Naive thymus-derived CD8-positive, alpha-beta T cell (primary cell): ENCODE measurements at regions not wholly inside any gene's neighbourhood (a gene's known extent, or its start where the extent isn't known, plus 50 kb on each side); places are given as distances from the start of the nearest gene placed in this dataset.
"Not testable (repeated sequence)": the region's sequence is repeated elsewhere in the genome, so short reads cannot be mapped to it uniquely, and the experiment has no call there.

Experiments used
- ATAC-seq, 2 donors: fragments of 150-1000 bp; cut with Tn5 transposase in 1 of 2; sonication (Bioruptor Pico), chemical (Tn5 transposase) in 1 of 2; 1 replicate in 1 of 2; 2 replicates in 1 of 2; pipeline ENCODE4 v1.10.0; 2021; ENCODE audit warnings: mild to moderate bottlenecking in 2 of 2, moderate library complexity in 2 of 2
- POLR2A ChIA-PET: fragments of 350-600 bp; sonication (Branson Sonifier 250); formaldehyde crosslinking; loops from one replicate; lab custom pipeline; 2021; ENCODE audit warnings: antibody characterized with exemption; lab: Charles Lee
- DNase-seq, 10 donors: peaks; one replicate each; pipeline versions ENCODE4 v3.0.0 to v3.0.0-alpha.2; 2020 to 2022
- H3K27ac Mint-ChIP-seq, 10 donors: one replicate each; pipeline ENCODE4 v1.8.0; 2020 to 2022; ENCODE audit warnings: mild to moderate bottlenecking in 10 of 10, mixed read lengths in 10 of 10, moderate library complexity in 4 of 10, inconsistent platforms in 1 of 10
- H3K27me3 Mint-ChIP-seq, 5 donors: one replicate each; pipeline ENCODE4 v1.8.0; 2021 to 2022; ENCODE audit warnings: mixed read lengths in 5 of 5
- H3K36me3 Mint-ChIP-seq, 3 donors: one replicate each; pipeline ENCODE4 v1.8.0; 2020 to 2022; ENCODE audit warnings: mixed read lengths in 3 of 3, mild to moderate bottlenecking in 2 of 3, inconsistent platforms in 1 of 3
- H3K4me1 Mint-ChIP-seq, 4 donors: one replicate each; pipeline ENCODE4 v1.8.0; 2021 to 2022; ENCODE audit warnings: mixed read lengths in 4 of 4
- H3K4me3 Mint-ChIP-seq, 10 donors: one replicate each; pipeline ENCODE4 v1.8.0; 2020 to 2022; ENCODE audit warnings: mild to moderate bottlenecking in 10 of 10, mixed read lengths in 10 of 10, moderate library complexity in 6 of 10, inconsistent platforms in 1 of 10
- H3K9me3 Mint-ChIP-seq, 9 donors: one replicate each; pipeline ENCODE4 v1.8.0; 2020 to 2022; ENCODE audit warnings: mixed read lengths in 9 of 9, mild to moderate bottlenecking in 3 of 9, inconsistent platforms in 1 of 9, moderate library complexity in 1 of 9

DNA sequence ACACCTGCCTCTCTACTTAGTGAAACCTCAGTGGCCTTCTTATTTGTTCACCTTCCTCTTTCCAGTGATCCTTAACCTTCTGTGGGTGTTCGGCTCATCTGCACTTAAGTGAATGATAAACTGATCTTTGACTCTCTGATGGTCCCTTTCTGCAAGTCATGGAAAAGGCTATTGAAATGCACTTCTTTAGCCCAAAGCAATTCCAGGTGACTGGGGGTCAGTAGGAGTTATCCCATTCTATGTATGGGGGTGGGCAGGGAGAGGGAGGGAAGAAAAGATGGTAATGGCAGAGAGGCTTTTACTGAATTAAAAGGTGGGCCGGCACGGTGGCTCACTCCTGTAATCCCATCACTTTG is 170.8 kb downstream of the RGS9 start:
- Mint-ChIP-seq H3K9me3 (no peaks in the 10 kb centered on the region), H3K27me3 (peaks cover 6 to 19% (median 17%) of the 10 kb centered on the region in 5 donors), H3K27ac (no peak overlapping the region), H3K4me1 (peaks cover 0 to 4% (median 2%) of the 10 kb centered on the region in 4 donors), H3K4me3 (no peak overlapping the region), H3K36me3 (no peaks in the 10 kb centered on the region)
- DNase-seq (no peak), ATAC-seq (no peak)
- POLR2A ChIA-PET = no interaction called here

DNA sequence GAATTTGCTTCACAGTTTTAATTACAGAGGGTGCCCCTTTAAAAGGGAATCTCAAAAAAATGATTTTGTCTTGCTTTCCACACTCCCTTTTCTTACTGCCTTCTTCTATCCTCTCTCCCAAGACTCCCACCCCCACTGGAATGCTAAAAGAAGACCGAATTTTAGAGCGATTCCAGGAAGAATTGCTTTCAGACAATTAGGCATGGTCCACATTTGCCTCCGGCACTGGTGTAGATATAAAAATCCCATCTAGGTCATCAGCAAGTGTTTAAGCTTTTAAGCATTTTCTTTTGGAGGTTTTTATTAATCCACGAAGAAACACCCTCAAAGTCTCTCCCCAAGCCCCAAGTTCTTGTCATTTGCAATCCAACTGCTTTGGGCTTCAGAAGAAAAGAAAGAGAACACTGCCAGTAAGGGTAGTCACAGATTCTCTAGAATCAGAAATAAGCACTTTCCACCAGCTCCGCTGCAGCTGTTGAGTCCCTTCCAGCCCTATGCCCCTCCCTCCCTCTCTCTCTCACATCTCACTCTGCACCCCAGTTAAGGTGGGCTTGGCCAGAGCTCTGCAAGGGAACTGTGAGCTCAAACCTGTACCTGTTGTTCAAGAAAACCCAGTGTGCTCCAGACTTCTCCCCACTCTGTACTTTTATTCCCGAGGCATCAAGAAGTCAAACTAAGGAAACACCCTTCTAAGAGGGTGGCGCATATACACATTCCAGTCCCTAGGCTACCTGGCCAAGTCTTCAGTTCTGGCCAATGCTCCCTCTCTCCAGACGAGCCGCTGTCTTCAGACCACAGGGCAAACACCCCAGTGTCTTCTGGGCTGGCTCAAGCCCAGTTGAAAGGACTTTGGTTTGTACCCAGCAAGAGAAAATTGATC is 170.2 kb downstream of the RGS9 start:
- ATAC-seq = no peak
- Mint-ChIP-seq H3K9me3 (no peaks in the 10 kb centered on the region), H3K27me3 (peaks cover 6 to 22% (median 16%) of the 10 kb centered on the region in 5 donors), H3K27ac (no peak overlapping the region), H3K36me3 (no peaks in the 10 kb centered on the region), H3K4me3 (no peak overlapping the region), H3K4me1 (no peaks in the 10 kb centered on the region)
- no peak for DNase-seq
- POLR2A ChIA-PET = no interaction called here

DNA sequence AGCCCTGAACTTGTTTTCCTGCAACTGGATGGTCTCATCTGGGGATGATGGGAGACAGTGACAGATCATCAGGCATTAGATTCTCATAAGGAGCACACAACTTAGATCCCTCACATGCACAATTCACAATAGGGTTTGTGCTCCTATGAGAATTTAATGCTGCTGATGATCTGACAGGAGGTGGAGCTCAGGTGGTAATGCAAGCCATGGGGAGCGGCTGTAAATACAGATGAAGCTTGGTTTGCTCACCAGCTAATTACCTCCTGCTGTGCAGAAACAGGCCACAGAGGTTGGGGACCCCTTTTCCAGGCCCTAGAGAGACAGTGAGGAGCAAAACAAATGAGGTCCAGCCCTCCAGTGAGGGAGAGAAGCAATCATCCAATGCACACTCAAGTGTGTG is 168.6 kb downstream of the RGS9 start:
- H3K27me3 Mint-ChIP-seq = peaks cover 2 to 17% (median 9%) of the 10 kb centered on the region in 5 donors
- peak overlapping the region in 1 of 10 donors; percentile 29 for H3K27ac Mint-ChIP-seq
- no peak overlapping the region for H3K4me3 Mint-ChIP-seq
- POLR2A ChIA-PET = no interaction called here
- no peaks in the 10 kb centered on the region for H3K36me3 Mint-ChIP-seq
- ATAC-seq = no peak
- no peaks in the 10 kb centered on the region for H3K4me1 Mint-ChIP-seq
- DNase-seq = no peak
- H3K9me3 Mint-ChIP-seq = no peaks in the 10 kb centered on the region

- POLR2A ChIA-PET = no interaction called here
- no peak overlapping the region for H3K27ac Mint-ChIP-seq
- no peak overlapping the region for H3K4me3 Mint-ChIP-seq
- H3K4me1 Mint-ChIP-seq = no peaks in the 10 kb centered on the region
- no peak for ATAC-seq
- DNase-seq = no peak
- H3K9me3 Mint-ChIP-seq = no peaks in the 10 kb centered on the region
- no peaks in the 10 kb centered on the region for H3K36me3 Mint-ChIP-seq
- peaks cover 2 to 15% (median 9%) of the 10 kb centered on the region in 5 donors for H3K27me3 Mint-ChIP-seq
These were observed 167.9 kb downstream of the RGS9 start for GRCh38 chr17:65305116-65305515.

GRCh38 chr17:65301882-65302281 is 164.7 kb downstream of the RGS9 start:
- H3K27ac Mint-ChIP-seq, DNase-seq, H3K36me3 Mint-ChIP-seq, H3K9me3 Mint-ChIP-seq, POLR2A ChIA-PET, H3K4me1 Mint-ChIP-seq, ATAC-seq, H3K4me3 Mint-ChIP-seq: not testable (repeated sequence)
- peaks cover 0 to 13% (median 9%) of the 10 kb centered on the region in 5 donors for H3K27me3 Mint-ChIP-seq

DNA sequence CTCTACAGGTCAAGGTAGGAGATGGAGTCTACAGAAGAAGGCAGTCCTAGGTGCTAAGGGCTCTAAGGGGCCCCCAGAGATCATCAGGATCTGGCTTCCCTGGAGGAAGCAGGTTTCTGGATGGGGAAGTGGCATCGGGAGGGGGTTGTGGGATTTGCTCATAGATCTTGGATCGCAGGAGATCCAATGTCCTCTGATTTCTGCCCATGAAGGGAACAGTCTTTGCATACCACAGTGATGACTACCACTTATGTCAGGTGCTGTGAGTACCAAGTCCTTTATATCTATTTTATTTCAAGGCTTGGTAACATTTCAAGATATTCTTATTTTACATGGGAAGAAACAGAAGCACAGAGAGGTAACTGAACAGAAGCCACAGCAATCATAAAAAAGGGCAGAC is 164.0 kb downstream of the RGS9 start:
- DNase-seq (no peak), ATAC-seq (no peak)
- Mint-ChIP-seq H3K9me3 (peaks cover 0 to 1% (median 0%) of the 10 kb centered on the region in 9 donors), H3K27ac (no peak overlapping the region), H3K4me3 (no peak overlapping the region), H3K4me1 (no peaks in the 10 kb centered on the region), H3K36me3 (no peaks in the 10 kb centered on the region), H3K27me3 (peaks cover 0 to 13% (median 9%) of the 10 kb centered on the region in 5 donors)
- POLR2A ChIA-PET = no interaction called here

- Mint-ChIP-seq H3K4me3 (no peak overlapping the region), H3K27me3 (peaks cover 0 to 13% (median 12%) of the 10 kb centered on the region in 5 donors), H3K36me3 (no peaks in the 10 kb centered on the region), H3K4me1 (peaks cover 2 to 7% (median 7%) of the 10 kb centered on the region in 4 donors), H3K9me3 (peaks cover 0 to 1% (median 0%) of the 10 kb centered on the region in 9 donors), H3K27ac (no peak overlapping the region)
- DNase-seq (no peak), ATAC-seq (no peak)
- POLR2A ChIA-PET = no interaction called here
These were observed 160.7 kb downstream of the RGS9 start for GRCh38 chr17:65297916-65298315.

DNA sequence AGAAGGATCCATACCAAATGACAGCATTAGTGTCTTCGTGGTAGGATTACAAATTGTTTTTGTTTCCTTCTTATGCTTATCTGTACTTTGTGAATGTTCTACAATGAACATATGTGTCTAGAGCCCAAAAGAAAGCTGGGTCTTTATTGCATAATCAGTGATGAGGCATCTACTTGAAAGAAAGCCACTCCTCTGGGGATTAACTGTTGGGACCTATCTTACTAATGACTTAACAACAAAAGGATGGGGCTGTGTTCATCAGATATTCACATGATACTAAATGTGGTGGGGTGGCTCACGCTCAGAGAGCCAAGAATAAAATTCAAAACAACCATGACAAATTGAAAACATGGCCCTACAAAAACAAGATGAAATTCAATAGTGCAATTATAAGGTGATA is 160.2 kb downstream of the RGS9 start:
- Mint-ChIP-seq H3K4me3 (no peak overlapping the region), H3K36me3 (no peaks in the 10 kb centered on the region), H3K27ac (peak overlapping the region in 1 of 10 donors; percentile 56), H3K4me1 (peaks cover 2 to 8% (median 7%) of the 10 kb centered on the region in 4 donors), H3K9me3 (peaks cover 0 to 1% (median 0%) of the 10 kb centered on the region in 9 donors), H3K27me3 (peaks cover 0 to 11% (median 7%) of the 10 kb centered on the region in 5 donors)
- no peak for DNase-seq
- no peak for ATAC-seq
- POLR2A ChIA-PET = no interaction called here

DNA sequence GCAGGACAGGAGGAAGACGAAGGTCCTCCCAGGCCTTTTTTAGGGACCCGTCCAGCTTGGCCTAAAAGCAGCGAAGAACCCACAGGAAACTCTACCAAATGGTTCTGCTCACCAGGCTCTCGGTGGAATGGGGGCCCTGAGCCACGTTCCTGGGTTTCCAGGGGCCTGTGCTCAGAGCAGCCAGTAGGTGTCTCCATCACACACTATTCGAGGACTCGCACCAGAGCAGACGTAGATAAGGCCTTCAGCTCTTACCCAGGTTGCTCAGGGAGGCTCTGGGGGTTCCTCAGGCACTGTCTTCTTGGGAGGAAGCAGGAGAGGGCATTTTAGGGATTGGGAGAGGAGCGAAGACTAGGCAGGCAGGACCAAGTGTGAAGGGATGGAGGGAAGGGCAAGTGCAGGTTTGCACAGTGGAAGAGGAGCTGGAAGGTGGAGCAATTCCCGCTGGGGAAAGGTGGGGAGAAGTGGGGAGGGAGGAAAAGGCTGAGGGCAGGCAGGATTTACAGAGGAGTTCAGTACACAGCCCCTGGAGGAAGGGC is 157.1 kb downstream of the RGS9 start:
- Mint-ChIP-seq H3K27me3 (peaks cover 0 to 8% (median 3%) of the 10 kb centered on the region in 5 donors), H3K27ac (peak overlapping the region in 4 of 10 donors; percentile 27 to 74 (median 61)), H3K4me3 (no peak overlapping the region), H3K4me1 (peaks cover 2 to 9% (median 7%) of the 10 kb centered on the region in 4 donors), H3K36me3 (no peaks in the 10 kb centered on the region), H3K9me3 (peaks cover 0 to 1% (median 0%) of the 10 kb centered on the region in 9 donors)
- DNase-seq (peak; percentile 31 to 78 (median 59)), ATAC-seq (peak; percentile 94 to 97)
- POLR2A ChIA-PET = interaction anchor here (1.7 kb wide), 1 partner anchor 262 kb away, joined by 5 read pairs; no protein-coding TSS in a partner anchor

DNA sequence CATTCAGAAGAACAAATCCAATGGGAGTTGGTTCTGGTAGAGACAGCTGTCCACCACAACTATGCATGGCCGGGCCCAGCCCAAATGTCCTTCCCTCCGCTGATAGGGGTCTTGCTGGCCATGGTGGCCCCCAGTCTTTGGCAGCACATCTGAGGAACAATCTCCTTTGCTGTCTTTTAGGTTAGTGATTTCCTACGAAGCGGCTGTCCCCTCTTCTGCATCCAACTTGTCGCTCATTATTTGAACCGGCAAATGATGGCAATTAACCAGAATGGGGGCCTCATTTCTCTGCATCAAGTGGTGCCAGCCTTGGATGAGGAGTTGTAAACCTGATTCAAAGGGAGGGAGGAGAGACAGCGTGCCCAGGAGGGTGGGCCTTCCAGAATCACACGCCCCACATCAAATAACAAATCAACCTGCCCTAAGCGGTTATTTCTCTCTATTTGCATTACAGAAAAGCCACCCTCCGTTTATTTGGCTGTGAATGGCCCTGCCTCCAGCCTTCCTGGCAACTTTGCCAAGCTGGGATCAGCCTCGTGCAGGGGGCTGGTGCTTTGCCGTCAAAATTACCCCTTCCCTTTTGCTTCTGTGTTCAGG is 156.5 kb downstream of the RGS9 start:
- peaks cover 0 to 1% (median 0%) of the 10 kb centered on the region in 9 donors for H3K9me3 Mint-ChIP-seq
- H3K4me3 Mint-ChIP-seq = no peak overlapping the region
- H3K4me1 Mint-ChIP-seq = peaks cover 2 to 9% (median 7%) of the 10 kb centered on the region in 4 donors
- no peak for ATAC-seq
- no peaks in the 10 kb centered on the region for H3K36me3 Mint-ChIP-seq
- H3K27me3 Mint-ChIP-seq = peaks cover 0 to 8% (median 3%) of the 10 kb centered on the region in 5 donors
- peak overlapping the region in 2 of 10 donors; percentile 49 to 69 for H3K27ac Mint-ChIP-seq
- peak in 1 of 10 donors; percentile 3 for DNase-seq
- POLR2A ChIA-PET = no interaction called here

- DNase-seq = no peak
- ATAC-seq = no peak
- peaks cover 2 to 9% (median 7%) of the 10 kb centered on the region in 4 donors for H3K4me1 Mint-ChIP-seq
- H3K27ac Mint-ChIP-seq = peak overlapping the region in 2 of 10 donors; percentile 3 to 5
- POLR2A ChIA-PET = no interaction called here
- no peak overlapping the region for H3K4me3 Mint-ChIP-seq
- no peaks in the 10 kb centered on the region for H3K36me3 Mint-ChIP-seq
- H3K9me3 Mint-ChIP-seq = no peaks in the 10 kb centered on the region
- H3K27me3 Mint-ChIP-seq = peaks cover 0 to 10% (median 3%) of the 10 kb centered on the region in 5 donors
These were observed 155.3 kb downstream of the RGS9 start for GRCh38 chr17:65292430-65292829.

DNA sequence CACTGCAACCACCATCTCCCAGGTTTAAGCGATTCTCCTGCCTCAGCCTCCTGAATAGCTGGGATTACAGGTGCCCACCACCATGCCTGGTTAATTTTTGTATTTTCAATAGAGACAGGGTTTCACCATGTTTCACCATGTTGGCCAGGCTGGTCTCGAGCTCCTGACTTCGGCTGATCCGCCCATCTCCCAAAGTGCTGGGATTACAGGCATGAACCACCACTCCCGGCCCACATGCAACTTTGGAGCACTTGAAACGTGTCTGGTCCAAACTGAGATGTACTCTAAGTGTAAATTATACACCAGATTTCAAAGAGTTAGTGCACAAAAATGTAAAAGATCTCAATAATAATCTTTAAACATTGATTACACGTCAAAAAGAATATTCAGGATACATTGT is 154.1 kb downstream of the RGS9 start:
- ATAC-seq, H3K27ac Mint-ChIP-seq, H3K27me3 Mint-ChIP-seq, H3K36me3 Mint-ChIP-seq, H3K4me1 Mint-ChIP-seq, H3K9me3 Mint-ChIP-seq, DNase-seq, POLR2A ChIA-PET, H3K4me3 Mint-ChIP-seq: not testable (repeated sequence)

DNA sequence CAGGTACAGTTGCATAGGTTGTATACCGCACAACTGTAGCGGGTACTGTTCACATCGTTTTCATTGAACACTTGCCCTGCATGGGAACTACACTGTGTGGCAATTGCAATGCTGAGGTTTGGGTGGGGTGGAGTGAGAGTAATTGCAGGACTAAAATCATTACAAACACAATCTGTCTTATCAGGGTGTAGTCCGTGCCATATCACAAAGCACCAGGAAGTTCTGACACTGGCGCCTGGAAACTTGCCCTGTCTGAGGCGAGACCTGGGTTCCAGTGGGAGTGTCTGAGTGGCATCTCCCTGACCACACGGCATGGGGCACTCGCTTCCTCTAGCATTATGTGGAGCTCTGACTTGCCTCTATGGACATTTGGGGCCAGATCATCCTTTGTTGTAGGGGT is 153.4 kb downstream of the RGS9 start:
- H3K4me1 Mint-ChIP-seq = peaks cover 2 to 9% (median 7%) of the 10 kb centered on the region in 4 donors
- no peak for ATAC-seq

More for the DNA sequence above, 153.4 kb downstream of the RGS9 start:
- DNase-seq = no peak
- Mint-ChIP-seq H3K27ac (no peak overlapping the region), H3K9me3 (no peaks in the 10 kb centered on the region), H3K27me3 (peaks cover 3 to 8% (median 3%) of the 10 kb centered on the region in 5 donors), H3K36me3 (no peaks in the 10 kb centered on the region), H3K4me3 (no peak overlapping the region)
- POLR2A ChIA-PET = no interaction called here
